Adipocyte (in vitro differentiated cells): ENCODE measurements at regions not wholly inside any gene's neighbourhood (a gene's known extent, or its start where the extent isn't known, plus 50 kb on each side); places are given as distances from the start of the nearest gene placed in this dataset.

Source experiments
- DNase-seq: peaks from one replicate; pipeline ENCODE4 v3.0.0-alpha.2; 2015; ENCODE audit warnings: low read depth
- H3K27me3 ChIP-seq: replicated peaks from 2 replicates; pipeline ENCODE4 v1.7.0; 2013; ENCODE audit warnings: mild to moderate bottlenecking, low read length, moderate library complexity; ENCODE audit not compliant: control insufficient read depth, insufficient read depth
- H3K36me3 ChIP-seq: 2 replicates; pipeline ENCODE4 v1.7.0; 2013; ENCODE audit warnings: low read length, mild to moderate bottlenecking, moderate library complexity; ENCODE audit not compliant: control insufficient read depth, insufficient read depth, severe bottlenecking
- H3K4me1 ChIP-seq: 2 replicates; pipeline ENCODE4 v1.7.0; 2013; ENCODE audit warnings: mild to moderate bottlenecking, low read length, moderate library complexity; ENCODE audit not compliant: control insufficient read depth, insufficient read depth
- H3K4me3 ChIP-seq: 2 replicates; pipeline ENCODE4 v1.7.0; 2013; ENCODE audit warnings: mild to moderate bottlenecking, low read length, moderate library complexity
- H3K9ac ChIP-seq: 2 replicates; pipeline ENCODE4 v1.7.0; 2013; ENCODE audit warnings: mild to moderate bottlenecking, low read length, moderate library complexity
- H3K9me3 ChIP-seq: 2 replicates; pipeline ENCODE4 v1.7.0; 2013; ENCODE audit warnings: mild to moderate bottlenecking, low read length, moderate library complexity; ENCODE audit not compliant: control insufficient read depth

DNA sequence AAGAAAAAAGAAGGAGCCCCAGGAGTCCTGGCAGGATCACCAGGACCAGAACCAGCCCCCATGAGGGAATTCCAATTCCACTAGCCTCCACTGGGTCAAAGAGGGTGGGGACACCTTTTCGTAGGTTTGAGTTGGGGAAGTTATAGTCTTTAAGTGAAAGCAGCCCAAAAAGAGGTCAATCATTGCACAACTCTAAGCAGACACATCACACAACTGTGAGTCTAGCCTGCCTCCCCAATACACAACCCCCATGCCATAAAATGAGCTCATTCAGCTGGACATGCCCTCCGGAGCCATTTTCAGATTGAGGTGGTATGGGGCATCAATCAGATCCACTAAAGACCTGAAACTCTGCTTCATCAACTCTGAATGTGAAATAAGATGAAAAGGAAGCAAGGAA is 179.9 kb downstream of the NPHP4 start:
- Histone ChIP-seq H3K4me3 (no peak overlapping the region), H3K27me3 (peaks cover 5% of the 10 kb centered on the region), H3K4me1 (no peaks in the 10 kb centered on the region), H3K9ac (no peak overlapping the region), H3K9me3 (peaks cover 4% of the 10 kb centered on the region), H3K36me3 (no peaks in the 10 kb centered on the region)
- no peak for DNase-seq

DNA sequence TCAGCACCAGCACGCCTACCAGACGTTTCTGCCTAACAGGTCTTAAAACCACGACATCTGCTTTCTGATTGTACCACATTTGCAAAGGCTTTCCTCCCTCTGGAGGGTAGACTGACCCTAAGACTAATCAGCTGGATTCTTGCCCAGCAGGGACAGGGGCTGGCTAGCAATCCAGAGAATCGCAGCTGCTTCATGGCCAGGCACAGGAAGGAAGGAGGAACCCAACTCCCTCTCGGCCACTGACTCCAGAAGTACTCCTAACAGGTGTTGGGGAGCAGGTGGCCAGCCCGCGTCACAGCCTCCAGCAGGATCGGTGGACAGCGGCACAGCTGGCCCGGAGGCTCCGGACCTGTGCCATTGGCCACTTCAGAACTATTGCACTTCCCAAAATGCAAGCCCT is 180.8 kb downstream of the NPHP4 start:
- H3K4me1 ChIP-seq, result no peaks in the 10 kb centered on the region
- no peak overlapping the region for H3K9ac ChIP-seq
- no peak overlapping the region for H3K4me3 ChIP-seq
- DNase-seq, result no peak
- H3K27me3 ChIP-seq, result peaks cover 5% of the 10 kb centered on the region
- peaks cover 4% of the 10 kb centered on the region for H3K9me3 ChIP-seq
- no peaks in the 10 kb centered on the region for H3K36me3 ChIP-seq

DNA sequence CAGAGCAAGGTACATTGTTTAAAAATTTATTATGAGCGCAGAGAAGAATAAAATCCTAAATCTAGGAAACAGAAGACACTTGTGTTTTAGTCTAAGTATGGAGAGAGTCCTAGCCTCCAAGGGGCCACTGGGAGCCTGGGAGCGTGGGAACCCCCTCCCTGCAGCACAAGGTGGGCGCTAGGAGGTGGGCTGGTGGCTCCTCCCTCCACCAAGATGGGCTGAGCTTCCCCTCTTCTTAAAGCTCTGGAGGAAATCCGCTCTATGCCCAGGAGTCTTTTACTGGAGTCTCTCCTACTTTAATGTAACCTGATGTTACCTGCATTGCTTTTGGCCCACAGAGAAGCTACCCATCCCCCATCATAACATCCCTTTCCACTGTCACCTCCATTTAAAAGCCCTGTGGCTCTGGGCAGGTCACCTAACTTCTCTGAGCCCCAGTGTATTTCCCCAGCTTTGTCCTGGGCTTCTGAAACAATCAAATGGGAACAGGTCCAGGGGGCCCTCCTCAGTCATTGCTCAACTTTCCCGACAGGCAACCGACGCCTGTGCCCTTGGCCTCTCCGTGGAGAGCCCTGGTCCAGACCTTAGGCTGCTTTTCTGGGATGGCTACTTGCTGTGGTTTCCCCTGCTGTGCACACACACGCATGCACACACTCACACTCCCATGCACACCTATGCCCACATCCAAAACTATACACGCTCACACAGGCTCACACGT is 181.5 kb downstream of the NPHP4 start:
- Histone ChIP-seq H3K4me1 (no peaks in the 10 kb centered on the region), H3K9me3 (peaks cover 4% of the 10 kb centered on the region), H3K4me3 (no peak overlapping the region), H3K27me3 (no peaks in the 10 kb centered on the region), H3K9ac (no peak overlapping the region), H3K36me3 (no peaks in the 10 kb centered on the region)
- DNase-seq, result no peak

DNA sequence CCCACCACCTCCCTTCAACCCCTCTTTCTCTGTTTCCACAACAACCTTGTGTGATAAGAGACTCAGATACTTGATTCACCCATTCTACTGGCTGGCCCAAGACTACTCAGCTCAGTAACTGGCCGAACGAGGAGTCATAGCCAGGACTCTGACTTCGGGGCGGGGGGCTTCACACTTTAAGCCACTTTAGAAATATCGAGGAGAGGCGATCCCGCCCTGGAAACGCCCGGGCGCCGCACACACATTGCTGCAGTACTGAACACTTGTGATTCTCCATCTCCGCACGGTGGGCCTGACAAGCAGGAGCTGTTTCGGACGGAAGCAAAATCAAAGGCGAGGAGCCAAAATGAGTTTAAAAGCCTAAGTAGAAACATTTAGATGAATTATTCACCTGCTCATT is 182.1 kb downstream of the NPHP4 start:
- no peaks in the 10 kb centered on the region for H3K27me3 ChIP-seq
- no peak overlapping the region for H3K4me3 ChIP-seq
- no peaks in the 10 kb centered on the region for H3K36me3 ChIP-seq
- H3K9ac ChIP-seq, result no peak overlapping the region
- peaks cover 4% of the 10 kb centered on the region for H3K9me3 ChIP-seq
- no peak for DNase-seq
- no peaks in the 10 kb centered on the region for H3K4me1 ChIP-seq

DNA sequence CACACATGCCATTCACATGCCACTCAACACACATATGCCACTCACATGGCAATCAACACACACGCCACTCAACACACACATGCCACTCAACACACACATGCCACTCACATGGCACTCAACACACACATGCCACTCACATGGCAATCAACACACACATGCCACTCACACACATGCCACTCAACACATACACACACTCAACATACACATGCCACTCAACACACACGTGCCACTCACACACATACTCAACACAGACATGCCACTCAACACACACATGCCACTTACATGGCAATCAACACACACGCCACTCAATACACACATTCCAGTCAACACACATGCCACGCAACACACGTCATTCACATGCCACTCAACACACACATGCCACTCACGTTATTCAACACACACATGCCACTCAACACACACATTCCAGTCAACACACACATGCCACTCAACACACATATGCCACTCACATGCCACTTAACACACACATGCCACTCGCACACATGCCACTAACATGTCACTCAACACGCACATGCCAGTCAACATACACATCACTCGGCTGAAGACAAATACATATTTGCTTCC is 182.9 kb downstream of the NPHP4 start:
- DNase-seq, result no peak
- no peaks in the 10 kb centered on the region for H3K4me1 ChIP-seq
- no peak overlapping the region for H3K4me3 ChIP-seq
- H3K27me3 ChIP-seq, result no peaks in the 10 kb centered on the region
- H3K9me3 ChIP-seq, result peaks cover 4% of the 10 kb centered on the region
- no peaks in the 10 kb centered on the region for H3K36me3 ChIP-seq
- H3K9ac ChIP-seq, result no peak overlapping the region

DNA sequence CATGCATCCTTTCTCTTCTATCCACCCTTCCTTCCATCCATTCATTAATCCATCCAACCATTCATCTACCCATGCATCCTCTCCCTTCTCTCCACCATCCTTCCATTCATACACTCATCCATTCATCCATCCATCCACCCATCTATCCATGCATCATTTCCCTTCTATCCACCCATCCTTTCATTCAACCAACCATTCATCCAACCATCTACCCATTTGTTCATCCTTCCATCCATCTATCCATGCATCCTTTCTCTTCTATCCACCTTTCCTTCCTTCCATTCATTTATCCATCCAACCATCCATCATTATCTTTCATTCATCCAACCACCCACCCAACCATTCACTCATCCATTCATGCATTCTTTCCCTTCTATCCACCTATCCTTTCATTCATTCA is 188.4 kb downstream of the NPHP4 start:
- no peak overlapping the region for H3K9ac ChIP-seq
- no peaks in the 10 kb centered on the region for H3K9me3 ChIP-seq
- DNase-seq, result no peak
- no peaks in the 10 kb centered on the region for H3K4me1 ChIP-seq
- no peaks in the 10 kb centered on the region for H3K36me3 ChIP-seq
- H3K4me3 ChIP-seq, result no peak overlapping the region
- H3K27me3 ChIP-seq, result no peaks in the 10 kb centered on the region

DNA sequence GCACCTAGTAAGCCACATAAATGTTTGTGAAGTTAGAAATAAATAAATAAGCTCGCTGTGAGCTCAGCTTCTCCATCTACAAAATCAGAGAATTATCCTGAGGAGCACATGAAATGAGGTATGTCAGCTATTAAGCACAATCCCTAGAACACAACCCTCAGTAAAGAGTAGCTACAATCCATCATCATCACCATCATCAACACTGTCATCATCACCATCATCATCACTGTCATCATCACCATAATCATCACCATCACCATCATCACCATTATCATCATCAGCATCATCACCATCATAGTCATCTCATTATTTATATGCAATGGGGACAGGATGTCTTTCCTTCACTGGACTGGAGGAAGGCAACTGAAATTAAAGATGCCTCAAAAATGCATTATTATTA is 189.6 kb downstream of the NPHP4 start:
- Histone ChIP-seq H3K36me3 (no peaks in the 10 kb centered on the region), H3K9me3 (no peaks in the 10 kb centered on the region), H3K4me3 (no peak overlapping the region), H3K4me1 (no peaks in the 10 kb centered on the region), H3K9ac (no peak overlapping the region), H3K27me3 (no peaks in the 10 kb centered on the region)
- DNase-seq, result no peak

DNA sequence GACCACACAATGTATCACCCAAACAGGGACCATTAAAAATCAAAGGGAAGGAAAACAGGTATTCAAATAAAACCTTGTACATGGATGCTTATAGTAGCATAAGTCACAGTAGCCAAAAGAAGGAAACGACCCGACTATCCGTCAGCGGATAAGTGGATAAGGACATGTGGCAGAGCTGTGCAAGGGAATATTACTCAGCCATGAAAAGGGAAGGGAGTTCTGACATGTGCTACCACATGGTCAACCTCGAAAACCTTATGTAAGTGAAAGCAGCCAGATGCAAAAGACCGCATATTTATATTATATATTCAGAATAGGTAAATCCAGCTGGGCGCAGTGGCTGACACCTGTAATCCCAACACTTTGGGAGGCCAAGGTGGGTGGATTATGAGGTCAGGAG is 193.3 kb downstream of the NPHP4 start:
- Histone ChIP-seq H3K4me3 (no peak overlapping the region), H3K4me1 (no peaks in the 10 kb centered on the region), H3K9me3 (peaks cover 3% of the 10 kb centered on the region), H3K9ac (no peak overlapping the region), H3K36me3 (no peaks in the 10 kb centered on the region), H3K27me3 (no peaks in the 10 kb centered on the region)
- no peak for DNase-seq

DNA sequence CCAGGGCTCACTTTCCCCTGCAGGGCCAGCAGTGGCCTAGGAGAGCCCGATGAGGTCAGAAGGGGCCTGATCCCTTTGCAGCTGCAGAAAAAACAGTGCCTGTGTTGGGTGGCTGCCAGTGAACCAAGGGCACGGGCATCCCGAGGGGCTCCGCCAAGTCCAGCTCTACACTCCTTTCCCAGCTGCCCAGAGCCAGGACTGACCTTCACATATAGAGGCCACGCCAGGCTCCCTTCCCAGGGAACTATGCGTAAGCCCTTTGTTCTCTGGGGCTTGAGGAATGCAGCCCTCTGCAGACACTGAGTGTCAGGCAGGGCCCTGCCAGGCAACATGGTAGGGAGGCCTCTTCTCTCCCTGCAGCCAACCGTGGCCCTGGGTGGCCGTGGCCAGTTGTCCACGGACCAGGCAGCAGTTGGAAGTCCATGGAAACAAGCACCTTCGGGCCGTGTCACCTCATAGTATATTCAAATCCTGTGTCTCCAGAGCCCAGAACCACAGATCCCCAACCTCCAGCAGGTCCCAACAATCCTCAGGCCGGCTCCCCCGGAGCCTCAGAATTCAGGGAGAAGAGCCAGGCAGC is 194.0 kb downstream of the NPHP4 start:
- Histone ChIP-seq H3K4me3 (no peak overlapping the region), H3K9ac (no peak overlapping the region), H3K4me1 (no peaks in the 10 kb centered on the region), H3K9me3 (peaks cover 3% of the 10 kb centered on the region), H3K27me3 (no peaks in the 10 kb centered on the region), H3K36me3 (no peaks in the 10 kb centered on the region)
- no peak for DNase-seq

DNA sequence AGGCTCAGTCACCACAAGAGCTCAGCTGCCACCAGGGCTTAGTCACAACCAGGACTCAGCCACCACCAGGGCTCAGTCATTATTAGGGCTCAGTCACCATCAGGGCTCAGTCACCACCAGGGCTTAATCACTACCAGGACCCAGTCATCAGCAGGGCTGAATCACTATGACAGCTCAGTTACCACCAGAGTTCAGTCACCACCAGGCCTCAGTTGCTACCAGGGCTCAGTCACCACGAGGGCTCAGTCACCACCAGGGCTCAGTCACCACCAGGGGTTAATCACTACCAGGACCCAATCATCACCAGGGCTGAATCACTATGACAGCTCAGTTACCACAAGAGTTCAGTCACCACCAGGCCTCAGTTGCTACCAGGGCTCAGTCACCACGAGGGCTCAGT is 196.2 kb downstream of the NPHP4 start:
- Histone ChIP-seq H3K4me1 (no peaks in the 10 kb centered on the region), H3K4me3 (no peak overlapping the region), H3K36me3 (no peaks in the 10 kb centered on the region), H3K9me3 (peaks cover 3% of the 10 kb centered on the region), H3K9ac (no peak overlapping the region), H3K27me3 (no peaks in the 10 kb centered on the region)
- DNase-seq, result no peak

DNA sequence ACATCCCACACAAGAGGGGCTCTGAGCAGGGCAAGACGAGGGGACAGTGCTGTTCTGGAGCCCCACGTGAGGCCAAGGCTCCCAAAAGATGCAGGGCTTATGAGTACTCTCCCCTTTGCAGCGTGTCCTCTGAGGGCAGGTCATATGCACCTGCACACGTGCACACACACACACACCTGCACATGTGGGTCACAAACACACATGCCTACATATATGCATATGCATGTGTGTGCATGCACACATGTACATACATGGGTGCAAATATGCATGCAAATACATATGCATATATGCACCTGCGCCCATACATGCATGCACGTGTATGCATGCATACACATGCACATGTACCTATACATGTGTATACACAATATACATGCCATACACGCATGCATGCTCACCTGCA is 197.9 kb downstream of the NPHP4 start:
- no peaks in the 10 kb centered on the region for H3K4me1 ChIP-seq
- H3K27me3 ChIP-seq, result no peaks in the 10 kb centered on the region
- no peak for DNase-seq
- H3K9ac ChIP-seq, result no peak overlapping the region
- peaks cover 3% of the 10 kb centered on the region for H3K9me3 ChIP-seq
- H3K4me3 ChIP-seq, result no peak overlapping the region
- H3K36me3 ChIP-seq, result no peaks in the 10 kb centered on the region
